Thyroid gland (tissue), 4 donors: ENCODE measurements at regions not wholly inside any gene's neighbourhood (a gene's known extent, or its start where the extent isn't known, plus 50 kb on each side); places are given as distances from the start of the nearest gene placed in this dataset.

Experiments used
- DNase-seq, 2 donors: peaks; one replicate each; pipeline ENCODE4 v3.0.0-alpha.2; 2019
- H3K27ac ChIP-seq, 3 donors: fragments of 200-600 bp; sonication (generic); 1 replicate in 2 of 3; 2 replicates in 1 of 3; pipeline ENCODE4 v1.5.1; 2016 to 2019; ENCODE audit warnings: mild to moderate bottlenecking in 1 of 3, moderate library complexity in 1 of 3
- H3K27me3 ChIP-seq: fragments of 200-600 bp; sonication (generic); one replicate; pipeline ENCODE4 v1.5.1; 2019
- H3K36me3 ChIP-seq, 2 donors: fragments of 200-600 bp; sonication (generic); one replicate each; pipeline ENCODE4 v1.5.1; 2016 to 2019
- H3K4me1 ChIP-seq, 2 donors: fragments of 200-600 bp; sonication (generic); one replicate each; pipeline ENCODE4 v1.5.1; 2017 to 2019
- H3K4me3 ChIP-seq, 3 donors: fragments of 200-600 bp; sonication (generic); replicated peaks in 1 of 3; 1 replicate in 2 of 3; 2 replicates in 1 of 3; pipeline ENCODE4 v1.5.1; 2016; ENCODE audit warnings: mild to moderate bottlenecking in 1 of 3
- H3K9me3 ChIP-seq: fragments of 200-600 bp; sonication (generic); one replicate; pipeline ENCODE4 v1.5.1; 2017
- POLR2A ChIP-seq, 2 donors: fragments of 450-650 bp; IDR thresholded peaks; one replicate each; pipeline ENCODE4 v1.6.1; 2017; ENCODE audit warnings: antibody characterized with exemption in 2 of 2, mild to moderate bottlenecking in 2 of 2, moderate library complexity in 1 of 2
- WGBS, 2 donors: methylation state at CpG; one replicate each; pipeline ENCODE4 v1.1.5; 2017; 5-methylcytosine and 5-hydroxymethylcytosine counted together
- intact Hi-C: fragments of 100-400 bp; cut with DNase I; formaldehyde crosslinking; loops from one replicate; pipeline ENCODE4 v1.15.1; 2023
- TF ChIP-seq, protein P1 (sequence below), 6 experiments: fragments of 200-600 bp in 3 of 6; fragments of 450-650 bp in 3 of 6; sonication (generic) in 3 of 6; IDR thresholded peaks; one replicate each; pipeline ENCODE4 v1.5.1; 2016 to 2019; ENCODE audit warnings: antibody characterized with exemption in 6 of 6, mild to moderate bottlenecking in 2 of 6, inconsistent platforms in 1 of 6, moderate library complexity in 1 of 6

DNA sequence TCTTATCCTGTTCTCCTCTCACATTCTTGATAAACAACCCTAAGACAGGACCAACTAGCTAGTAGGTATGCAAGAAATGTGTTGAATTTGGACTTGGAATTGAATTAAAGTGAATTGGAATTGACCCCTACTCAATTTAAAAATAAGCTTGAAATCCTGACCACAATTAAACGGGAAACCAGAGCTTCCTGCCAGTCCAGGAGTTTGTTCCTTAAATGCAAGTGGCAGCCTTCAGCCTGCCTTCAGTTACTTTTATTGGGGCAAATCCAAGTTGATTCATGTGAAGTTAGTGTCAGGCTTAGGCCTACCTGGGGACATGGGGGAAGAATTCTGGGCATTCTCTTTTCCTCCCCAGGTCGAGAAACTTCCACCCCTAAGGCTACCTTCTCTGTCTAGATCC is 457.6 kb downstream of the BCL11A start:
- intact Hi-C loops: no loop called here
- H3K4me1 ChIP-seq: peaks cover 0 to 4% of the 10 kb centered on the region in 2 donors
- TF ChIP-seq POLR2A (IDR thresholded peaks at IDR 0.05): no peak
- TF ChIP-seq, protein P1, sequence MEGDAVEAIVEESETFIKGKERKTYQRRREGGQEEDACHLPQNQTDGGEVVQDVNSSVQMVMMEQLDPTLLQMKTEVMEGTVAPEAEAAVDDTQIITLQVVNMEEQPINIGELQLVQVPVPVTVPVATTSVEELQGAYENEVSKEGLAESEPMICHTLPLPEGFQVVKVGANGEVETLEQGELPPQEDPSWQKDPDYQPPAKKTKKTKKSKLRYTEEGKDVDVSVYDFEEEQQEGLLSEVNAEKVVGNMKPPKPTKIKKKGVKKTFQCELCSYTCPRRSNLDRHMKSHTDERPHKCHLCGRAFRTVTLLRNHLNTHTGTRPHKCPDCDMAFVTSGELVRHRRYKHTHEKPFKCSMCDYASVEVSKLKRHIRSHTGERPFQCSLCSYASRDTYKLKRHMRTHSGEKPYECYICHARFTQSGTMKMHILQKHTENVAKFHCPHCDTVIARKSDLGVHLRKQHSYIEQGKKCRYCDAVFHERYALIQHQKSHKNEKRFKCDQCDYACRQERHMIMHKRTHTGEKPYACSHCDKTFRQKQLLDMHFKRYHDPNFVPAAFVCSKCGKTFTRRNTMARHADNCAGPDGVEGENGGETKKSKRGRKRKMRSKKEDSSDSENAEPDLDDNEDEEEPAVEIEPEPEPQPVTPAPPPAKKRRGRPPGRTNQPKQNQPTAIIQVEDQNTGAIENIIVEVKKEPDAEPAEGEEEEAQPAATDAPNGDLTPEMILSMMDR (IDR thresholded peaks at IDR 0.05): no peak
- 64 to 75% methylated on average over 2 of the region's 2 CpGs for WGBS, 2 donors
- DNase-seq: no peak
- no peaks in the 10 kb centered on the region for H3K36me3 ChIP-seq
- H3K27ac ChIP-seq: no peak overlapping the region
- H3K4me3 ChIP-seq: no peak overlapping the region
- no peaks in the 10 kb centered on the region for H3K27me3 ChIP-seq
- H3K9me3 ChIP-seq: no peaks in the 10 kb centered on the region

DNA sequence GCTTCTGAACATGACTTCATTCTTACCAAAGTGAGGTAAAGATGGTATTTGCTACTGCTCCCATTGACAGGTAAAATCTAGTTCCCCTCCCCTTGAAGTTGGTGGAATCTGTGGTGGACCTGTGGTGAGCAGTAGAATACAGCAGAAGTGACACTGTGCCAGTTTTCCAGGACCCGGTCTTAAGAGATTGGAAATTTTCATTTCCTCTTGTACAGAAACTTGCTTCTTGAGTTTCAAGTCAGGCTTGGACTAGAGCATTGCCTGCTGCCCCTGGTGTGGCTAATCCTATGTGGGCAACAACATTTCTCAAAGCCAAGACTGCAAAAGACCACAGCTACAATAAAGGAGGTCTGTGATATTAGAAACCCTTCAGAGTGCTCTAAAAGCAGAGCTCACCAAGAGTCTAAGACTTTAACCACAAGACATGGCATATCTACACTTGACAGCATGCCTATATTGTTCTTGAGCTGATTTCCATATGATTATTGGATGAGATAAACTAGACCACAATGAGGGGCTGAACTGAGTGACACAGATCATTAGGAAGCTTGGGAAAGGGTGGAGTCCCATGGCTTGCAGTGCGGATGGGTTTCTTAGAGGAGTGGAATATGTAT is 458.1 kb downstream of the BCL11A start:
- intact Hi-C loops: no loop called here
- H3K27ac ChIP-seq: no peak overlapping the region
- TF ChIP-seq POLR2A (IDR thresholded peaks at IDR 0.05): no peak
- TF ChIP-seq, protein P1 (IDR thresholded peaks at IDR 0.05): no peak
- H3K4me3 ChIP-seq: no peak overlapping the region
- H3K9me3 ChIP-seq: no peaks in the 10 kb centered on the region
- DNase-seq: no peak
- 93 to 94% methylated on average over 2 of the region's 2 CpGs for WGBS, 2 donors
- H3K4me1 ChIP-seq: peaks cover 0 to 4% of the 10 kb centered on the region in 2 donors
- H3K36me3 ChIP-seq: no peaks in the 10 kb centered on the region
- H3K27me3 ChIP-seq: no peaks in the 10 kb centered on the region

DNA sequence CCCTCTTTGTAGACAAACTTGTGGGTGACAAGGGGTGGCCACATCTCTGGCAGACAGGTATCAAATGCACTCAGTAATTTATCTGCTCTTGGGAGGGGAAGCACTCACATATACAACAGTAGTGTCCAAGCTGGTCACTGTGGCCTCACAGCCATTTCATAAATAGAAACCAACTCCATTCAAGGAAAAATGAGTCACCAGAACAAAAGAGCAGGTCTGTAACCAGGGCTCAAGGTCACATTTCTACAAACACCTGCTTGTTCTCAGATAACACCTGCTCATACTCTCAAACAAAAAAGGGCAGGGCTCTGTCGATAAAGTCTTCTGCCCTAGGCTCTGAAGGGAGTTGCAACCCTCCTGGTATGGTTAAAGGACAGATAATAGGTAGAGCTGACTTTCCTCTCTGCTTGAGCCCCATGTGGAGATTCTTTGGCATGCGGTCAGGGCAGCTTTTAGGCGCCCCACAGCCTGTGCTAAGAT is 459.0 kb downstream of the BCL11A start:
- no peaks in the 10 kb centered on the region for H3K9me3 ChIP-seq
- TF ChIP-seq POLR2A (IDR thresholded peaks at IDR 0.05): no peak
- TF ChIP-seq, protein P1 (IDR thresholded peaks at IDR 0.05): no peak
- no peak overlapping the region for H3K27ac ChIP-seq
- no peak for DNase-seq
- H3K27me3 ChIP-seq: no peaks in the 10 kb centered on the region
- H3K4me1 ChIP-seq: peaks cover 0 to 4% of the 10 kb centered on the region in 2 donors
- WGBS, 2 donors: 79 to 82% methylated on average over 3 of the region's 3 CpGs
- intact Hi-C loops: no loop called here
- no peaks in the 10 kb centered on the region for H3K36me3 ChIP-seq
- no peak overlapping the region for H3K4me3 ChIP-seq

DNA sequence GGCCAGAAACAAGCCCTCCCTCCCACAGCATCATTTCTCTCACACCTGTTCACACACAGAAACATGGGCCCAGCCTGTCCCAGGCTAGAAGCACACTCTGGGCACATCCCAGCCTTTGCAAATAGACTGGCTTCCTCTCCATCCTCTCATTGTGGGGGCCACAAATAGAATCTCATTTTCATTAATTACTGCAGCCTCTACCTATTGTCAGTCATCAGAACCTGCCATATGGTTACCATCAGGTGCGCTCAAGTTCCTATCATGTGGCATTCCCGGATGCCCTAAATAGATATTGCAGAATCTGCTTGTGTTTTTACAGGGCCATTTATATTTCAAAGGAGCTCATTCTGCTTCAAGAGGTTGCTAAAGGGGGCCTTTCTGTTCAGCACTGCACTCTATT is 460.7 kb downstream of the BCL11A start:
- intact Hi-C loops: no loop called here
- Histone ChIP-seq H3K36me3 (no peaks in the 10 kb centered on the region), H3K4me1 (no peaks in the 10 kb centered on the region), H3K27ac (no peak overlapping the region), H3K4me3 (no peak overlapping the region), H3K27me3 (no peaks in the 10 kb centered on the region), H3K9me3 (no peaks in the 10 kb centered on the region)
- TF ChIP-seq POLR2A (IDR thresholded peaks at IDR 0.05): no peak
- TF ChIP-seq, protein P1 (IDR thresholded peaks at IDR 0.05): no peak
- DNase-seq: no peak
- WGBS, 2 donors: 92 to 97% methylated on average over 2 of the region's 2 CpGs

DNA sequence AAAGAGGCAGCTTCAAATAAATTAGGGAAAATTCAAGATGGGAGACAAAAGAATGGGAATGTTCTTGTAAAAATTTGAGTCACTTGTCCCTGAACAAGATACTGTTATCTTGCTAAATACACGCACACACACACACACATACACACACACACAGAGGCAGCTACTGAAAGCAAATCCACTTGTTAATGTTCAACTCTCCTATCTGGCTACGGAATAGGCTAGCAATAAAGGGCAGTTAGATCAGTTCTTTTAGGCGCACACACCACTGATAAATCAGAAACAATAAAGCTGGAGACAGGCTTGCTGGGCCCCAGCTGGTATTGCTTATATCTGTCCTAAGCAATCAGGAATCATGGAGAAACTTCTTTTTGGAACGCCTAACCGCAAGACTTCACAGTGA is 461.6 kb downstream of the BCL11A start:
- no peaks in the 10 kb centered on the region for H3K27me3 ChIP-seq
- no peak overlapping the region for H3K27ac ChIP-seq
- H3K4me1 ChIP-seq: no peaks in the 10 kb centered on the region
- no peaks in the 10 kb centered on the region for H3K36me3 ChIP-seq
- no peak overlapping the region for H3K4me3 ChIP-seq
- intact Hi-C loops: no loop called here
- DNase-seq: no peak
- TF ChIP-seq, protein P1 (IDR thresholded peaks at IDR 0.05): no peak
- TF ChIP-seq POLR2A (IDR thresholded peaks at IDR 0.05): no peak
- no peaks in the 10 kb centered on the region for H3K9me3 ChIP-seq
- WGBS, 2 donors: 82 to 87% methylated on average over 5 of the region's 5 CpGs
